SU-DHL-6 (cell line): ENCODE measurements at regions not wholly inside any gene's neighbourhood (a gene's known extent, or its start where the extent isn't known, plus 50 kb on each side); places are given as distances from the start of the nearest gene placed in this dataset.

Experiments used
- EZH2phosphoT487 ChIP-seq: fragments of 200-600 bp; sonication (generic), shearing (Covaris generic); conservative IDR thresholded peaks from 2 replicates; pipeline ENCODE4 v1.6.1; 2018; ENCODE audit warnings: mild to moderate bottlenecking, antibody characterized with exemption, low read length, moderate library complexity, mixed read lengths
- TF ChIP-seq, protein P1 (sequence below): fragments of 200-600 bp; sonication (generic); IDR thresholded peaks from one replicate; pipeline ENCODE4 v1.5.1; 2017; ENCODE audit warnings: antibody characterized with exemption, mild to moderate bottlenecking, low read length, moderate library complexity; ENCODE audit not compliant: insufficient read depth, poor library complexity, severe bottlenecking

DNA sequence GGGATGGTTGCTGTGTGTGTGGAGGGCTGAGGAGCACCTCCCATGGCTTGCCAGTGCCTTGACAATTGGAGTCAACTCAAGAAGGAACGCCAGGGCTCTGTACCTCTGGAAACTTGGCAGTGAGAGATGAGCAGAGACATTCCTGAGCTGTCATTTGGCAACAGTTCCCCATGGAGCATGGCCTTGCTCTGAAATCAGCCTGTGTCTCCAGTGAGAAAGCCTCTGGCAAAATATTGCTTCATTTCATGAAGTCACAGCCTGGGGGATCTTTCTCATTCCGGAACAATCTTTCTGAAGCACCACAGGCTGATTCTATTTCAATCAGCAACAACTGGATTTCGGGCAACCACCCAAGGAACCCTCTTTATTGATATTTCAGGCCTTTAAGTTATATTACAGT lies 52.2 kb upstream of the FNDC1 start:
- TF ChIP-seq, protein P1, sequence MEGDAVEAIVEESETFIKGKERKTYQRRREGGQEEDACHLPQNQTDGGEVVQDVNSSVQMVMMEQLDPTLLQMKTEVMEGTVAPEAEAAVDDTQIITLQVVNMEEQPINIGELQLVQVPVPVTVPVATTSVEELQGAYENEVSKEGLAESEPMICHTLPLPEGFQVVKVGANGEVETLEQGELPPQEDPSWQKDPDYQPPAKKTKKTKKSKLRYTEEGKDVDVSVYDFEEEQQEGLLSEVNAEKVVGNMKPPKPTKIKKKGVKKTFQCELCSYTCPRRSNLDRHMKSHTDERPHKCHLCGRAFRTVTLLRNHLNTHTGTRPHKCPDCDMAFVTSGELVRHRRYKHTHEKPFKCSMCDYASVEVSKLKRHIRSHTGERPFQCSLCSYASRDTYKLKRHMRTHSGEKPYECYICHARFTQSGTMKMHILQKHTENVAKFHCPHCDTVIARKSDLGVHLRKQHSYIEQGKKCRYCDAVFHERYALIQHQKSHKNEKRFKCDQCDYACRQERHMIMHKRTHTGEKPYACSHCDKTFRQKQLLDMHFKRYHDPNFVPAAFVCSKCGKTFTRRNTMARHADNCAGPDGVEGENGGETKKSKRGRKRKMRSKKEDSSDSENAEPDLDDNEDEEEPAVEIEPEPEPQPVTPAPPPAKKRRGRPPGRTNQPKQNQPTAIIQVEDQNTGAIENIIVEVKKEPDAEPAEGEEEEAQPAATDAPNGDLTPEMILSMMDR, result no peak
- no peak for TF ChIP-seq EZH2phosphoT487
